HG02759 (cell line): ENCODE measurements at regions not wholly inside any gene's neighbourhood (a gene's known extent, or its start where the extent isn't known, plus 50 kb on each side); places are given as distances from the start of the nearest gene placed in this dataset.

Experiments used
- ATAC-seq: cut with Tn5 transposase; IDR thresholded peaks from one replicate; pipeline ENCODE4 v1.9.1; 2021; ENCODE audit warnings: mild to moderate bottlenecking, moderate library complexity; ENCODE audit not compliant: unreplicated experiment

DNA sequence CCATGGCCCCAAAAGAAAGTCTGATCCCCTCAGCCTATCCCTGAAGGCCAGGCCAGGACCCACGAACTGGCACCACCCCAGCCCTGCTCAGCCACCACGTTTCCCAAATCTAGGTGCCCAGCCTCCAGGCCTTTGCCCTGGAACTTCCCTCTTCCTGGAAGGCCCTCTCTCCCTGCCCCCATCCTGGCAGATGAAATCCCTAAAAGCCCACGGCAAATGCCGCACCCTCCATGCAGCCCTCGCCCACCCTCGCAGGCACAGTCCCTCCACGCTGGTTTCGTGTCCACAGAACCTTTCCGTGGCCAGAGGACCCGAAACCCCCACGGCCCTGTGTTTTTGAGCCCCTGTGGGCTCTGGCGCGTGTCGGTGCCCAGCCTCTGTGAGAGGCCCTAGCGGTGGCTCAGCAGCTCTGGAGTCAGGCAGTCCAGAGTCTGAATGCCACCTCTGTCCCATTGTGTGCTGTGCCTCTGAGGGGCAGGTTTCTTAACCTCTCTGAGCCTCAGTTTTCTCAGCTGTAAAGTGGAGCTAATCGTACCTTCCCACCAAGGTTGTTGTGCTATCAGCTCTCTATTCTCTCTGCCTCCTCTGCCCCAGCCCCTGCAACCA, 138.5 kb upstream of the IQSEC1 start:
- ATAC-seq: no peak

DNA sequence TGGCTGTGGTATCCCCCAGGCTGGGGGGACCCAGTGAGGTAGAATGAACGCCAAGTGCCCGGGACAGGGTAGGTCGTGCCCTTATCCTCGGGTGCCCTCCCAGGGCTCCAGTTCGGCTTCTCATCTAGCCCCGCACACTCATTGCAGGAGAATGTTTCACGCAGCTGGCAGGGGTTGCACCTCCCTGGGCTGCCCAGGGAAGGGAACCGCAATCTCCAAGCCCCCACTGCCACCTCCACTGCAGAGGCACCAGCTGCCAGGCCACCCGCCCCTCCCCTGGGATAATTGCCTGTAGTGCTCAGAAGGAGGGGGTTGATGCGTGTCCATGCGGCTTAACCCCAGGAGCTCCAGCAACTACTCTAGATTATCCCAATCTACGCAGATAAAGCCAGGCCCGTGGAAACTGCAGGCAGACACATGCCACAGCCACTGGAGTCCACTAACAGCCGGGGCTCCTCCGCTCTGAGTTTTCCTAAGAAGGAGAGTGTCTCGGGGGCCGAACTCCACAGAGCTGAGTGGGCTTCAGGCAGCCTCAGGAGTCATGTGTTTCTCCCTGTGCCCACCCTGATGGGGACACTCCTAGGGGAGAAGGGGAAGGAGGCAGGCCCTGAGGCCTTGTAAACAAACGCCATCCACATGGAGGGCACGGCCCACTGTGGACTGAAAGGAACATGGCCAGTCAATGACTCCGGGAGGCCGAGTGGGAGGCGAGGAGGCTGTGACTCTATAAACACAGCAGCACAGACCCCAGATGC, 137.2 kb upstream of the IQSEC1 start:
- no peak for ATAC-seq

DNA sequence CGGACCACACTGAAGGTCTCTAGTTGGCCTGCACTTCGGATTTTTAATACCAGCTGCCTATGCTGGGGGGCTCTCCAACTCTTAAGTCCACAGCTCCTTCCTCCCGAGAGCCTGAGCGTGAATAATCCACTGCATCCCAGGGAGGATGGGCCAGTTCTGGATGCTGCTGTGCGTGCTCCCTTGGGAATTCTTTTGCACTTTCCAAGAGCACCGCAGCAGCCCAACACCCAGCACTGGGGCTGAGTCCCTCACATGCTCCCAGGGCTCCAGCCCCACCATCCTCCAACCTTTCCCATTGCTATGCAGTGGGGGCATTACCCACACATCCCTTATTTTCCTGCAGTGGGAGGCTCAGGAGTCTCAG, 136.4 kb upstream of the IQSEC1 start:
- no peak for ATAC-seq

DNA sequence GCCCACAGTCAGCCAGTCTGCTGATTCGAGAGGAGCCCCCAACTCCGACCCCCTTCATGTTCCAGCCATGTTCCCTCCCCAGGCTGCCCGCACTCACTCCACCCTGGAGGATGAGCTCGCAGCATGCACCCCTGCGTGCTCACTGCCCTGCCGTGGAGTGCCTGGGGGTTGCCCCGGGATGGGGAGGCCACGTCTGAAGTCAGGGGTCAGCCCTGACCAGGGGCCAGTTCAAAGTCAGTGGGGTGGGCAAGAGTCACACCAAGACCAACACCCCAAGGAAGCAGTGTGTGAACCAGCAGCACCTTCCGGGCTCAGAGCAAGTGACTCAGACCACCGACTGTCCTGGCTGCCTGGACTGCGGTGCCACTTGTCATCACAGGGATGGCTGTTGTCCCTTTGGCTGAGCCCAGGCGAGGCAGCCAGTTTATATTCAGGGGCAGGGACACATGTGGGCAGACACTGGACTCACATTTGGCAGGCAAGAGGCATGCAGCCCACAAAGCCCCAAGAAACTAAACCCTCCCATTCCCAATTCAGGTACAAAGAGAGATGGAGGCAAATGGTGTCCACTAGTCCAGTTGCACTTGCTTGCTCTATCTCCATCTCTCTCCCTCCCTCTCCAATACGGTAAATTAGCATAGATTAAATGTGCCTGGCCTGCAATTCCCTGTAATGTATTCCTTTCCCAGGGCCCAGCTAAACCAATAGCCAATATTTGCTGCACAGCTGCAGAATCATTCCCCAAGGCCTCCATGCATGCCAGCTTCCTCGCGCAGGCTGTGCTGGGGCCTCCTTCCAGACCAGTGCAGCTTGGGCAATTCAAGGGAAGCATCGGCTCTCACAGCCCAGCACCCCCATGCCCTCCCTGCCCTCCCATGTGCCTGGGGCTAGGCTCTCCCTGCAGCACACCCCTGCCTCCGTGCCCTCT, 135.7 kb upstream of the IQSEC1 start:
- no peak for ATAC-seq

DNA sequence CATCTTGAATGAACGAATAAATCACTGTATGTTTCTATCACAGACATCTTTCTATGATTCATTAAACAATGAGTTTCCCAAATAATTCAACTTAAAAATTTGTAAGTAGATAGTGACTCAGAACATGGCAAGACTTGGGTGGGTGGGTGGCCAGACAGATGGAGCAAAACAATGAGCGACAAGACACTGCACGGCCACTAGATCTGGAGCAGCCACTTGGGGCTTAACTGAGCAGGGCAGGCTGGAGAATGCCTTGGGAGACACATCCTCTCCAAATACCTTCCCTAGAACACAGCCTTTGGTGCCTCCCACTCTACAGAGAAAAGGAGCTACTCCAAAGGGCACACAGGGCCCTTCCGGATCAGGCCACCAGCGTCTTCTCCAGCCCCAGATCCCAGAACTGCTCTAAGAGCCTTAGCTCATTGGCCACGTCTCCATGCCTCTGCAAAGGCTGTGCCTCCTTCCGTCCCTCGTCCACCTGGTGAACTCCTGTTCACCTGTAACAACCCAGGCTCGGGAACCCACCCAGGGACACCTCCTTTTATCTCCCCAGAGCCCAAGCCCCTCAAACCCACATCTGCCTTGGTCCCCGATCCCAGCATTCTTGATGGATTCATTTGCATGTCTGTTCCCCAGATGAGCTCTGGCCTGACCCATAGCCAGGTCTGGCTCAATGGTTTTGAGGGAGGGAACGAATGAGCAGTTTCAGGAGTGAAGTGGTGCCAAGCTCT, 134.9 kb upstream of the IQSEC1 start:
- ATAC-seq: no peak

DNA sequence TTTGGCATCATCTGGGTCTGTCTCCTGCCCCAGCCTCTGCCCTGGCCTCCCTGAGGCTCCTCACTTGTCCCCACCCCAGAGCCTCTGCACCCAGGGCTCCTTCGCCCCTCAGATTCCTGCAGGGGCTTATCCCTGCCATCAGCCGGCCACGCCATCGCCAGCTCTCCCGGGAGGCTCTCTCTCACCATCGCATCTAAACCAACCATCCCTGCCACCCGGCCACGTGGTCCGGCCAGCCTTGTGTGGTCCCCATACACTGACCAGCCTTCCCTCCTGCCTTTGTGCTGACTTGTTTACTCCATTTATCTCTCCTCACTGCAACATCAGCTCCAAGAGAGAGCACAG, 134.3 kb upstream of the IQSEC1 start:
- ATAC-seq: no peak

DNA sequence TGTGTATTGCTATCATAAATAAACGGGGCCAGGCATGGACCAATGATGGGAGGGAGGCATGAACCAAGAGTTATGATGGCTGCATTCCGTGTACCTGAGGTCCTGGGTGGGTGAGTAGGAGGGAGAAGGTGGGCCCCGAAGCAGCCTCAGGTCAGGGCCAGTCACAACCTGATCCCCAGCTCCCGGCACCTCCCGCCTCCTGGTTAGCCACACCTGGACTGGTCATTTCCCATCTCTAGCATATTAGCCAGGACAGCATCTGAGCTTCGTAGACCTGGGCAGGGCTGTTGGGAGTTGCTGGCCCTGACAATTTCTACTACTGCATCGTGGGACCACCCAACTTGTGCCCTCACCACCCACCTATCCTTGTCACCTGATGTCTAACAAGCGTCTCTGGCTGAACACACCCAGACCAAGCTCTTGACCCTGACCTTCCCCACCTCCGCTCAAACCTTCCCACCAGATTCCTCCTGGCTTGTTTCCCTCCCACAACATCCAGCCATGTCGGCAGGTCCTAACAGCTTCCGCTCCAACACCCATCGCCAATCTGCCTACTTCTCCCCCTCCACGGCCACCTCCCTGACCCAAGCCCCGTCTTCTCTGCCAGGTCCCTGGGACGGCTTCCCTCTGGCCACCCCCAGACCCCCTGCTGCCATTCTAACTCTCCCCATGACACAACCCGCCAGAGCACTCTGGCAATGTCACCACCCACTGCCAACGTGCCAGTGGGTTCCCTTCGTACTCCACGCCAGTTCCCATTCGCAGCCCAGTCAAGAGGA, 133.8 kb upstream of the IQSEC1 start:
- ATAC-seq: no peak

DNA sequence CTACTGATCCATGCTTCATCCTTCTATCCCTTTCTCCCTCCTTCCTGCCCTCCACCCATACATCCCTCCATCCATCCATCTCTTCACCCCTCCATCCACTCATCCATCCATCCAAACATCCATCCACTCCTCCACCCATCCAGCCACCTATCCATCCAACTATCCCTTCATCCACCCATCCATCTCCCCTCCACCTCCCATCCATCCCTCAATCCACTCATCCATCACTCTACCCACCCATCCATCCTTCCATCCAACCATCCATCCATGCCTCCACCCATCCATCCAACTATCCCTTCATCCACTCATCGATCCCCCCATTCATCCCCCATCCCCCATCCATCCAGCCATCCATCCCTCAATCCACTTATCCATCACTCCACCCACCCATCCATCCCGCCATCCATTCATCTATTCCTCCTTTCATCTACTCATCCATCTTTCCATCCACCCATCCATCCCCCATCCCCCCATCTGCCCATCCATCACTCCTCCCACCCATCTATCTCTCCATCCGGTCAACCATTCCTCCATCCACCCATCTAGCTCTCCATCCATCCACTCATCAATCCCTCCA, 132.4 kb upstream of the IQSEC1 start:
- ATAC-seq: no peak

DNA sequence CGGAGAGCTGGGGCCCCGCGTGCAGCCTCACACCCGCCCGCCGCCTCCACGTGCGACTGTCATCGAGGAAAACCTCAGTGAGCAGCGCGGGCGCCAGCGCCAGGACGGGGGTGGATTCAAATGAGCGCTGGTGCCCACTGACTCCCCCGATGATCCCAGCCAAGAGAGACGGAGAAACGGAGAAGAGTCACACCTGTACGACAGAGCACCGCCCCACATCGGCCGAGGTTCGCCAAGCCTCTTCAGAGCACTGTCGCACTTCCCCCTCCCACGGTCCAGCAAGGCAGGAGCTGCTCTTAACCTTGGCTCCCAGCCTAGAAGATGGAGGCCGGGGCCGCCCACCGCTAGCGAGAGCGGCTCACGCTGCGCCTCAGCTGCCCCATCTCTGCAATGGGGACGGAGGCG, 130.9 kb upstream of the IQSEC1 start:
- no peak for ATAC-seq

DNA sequence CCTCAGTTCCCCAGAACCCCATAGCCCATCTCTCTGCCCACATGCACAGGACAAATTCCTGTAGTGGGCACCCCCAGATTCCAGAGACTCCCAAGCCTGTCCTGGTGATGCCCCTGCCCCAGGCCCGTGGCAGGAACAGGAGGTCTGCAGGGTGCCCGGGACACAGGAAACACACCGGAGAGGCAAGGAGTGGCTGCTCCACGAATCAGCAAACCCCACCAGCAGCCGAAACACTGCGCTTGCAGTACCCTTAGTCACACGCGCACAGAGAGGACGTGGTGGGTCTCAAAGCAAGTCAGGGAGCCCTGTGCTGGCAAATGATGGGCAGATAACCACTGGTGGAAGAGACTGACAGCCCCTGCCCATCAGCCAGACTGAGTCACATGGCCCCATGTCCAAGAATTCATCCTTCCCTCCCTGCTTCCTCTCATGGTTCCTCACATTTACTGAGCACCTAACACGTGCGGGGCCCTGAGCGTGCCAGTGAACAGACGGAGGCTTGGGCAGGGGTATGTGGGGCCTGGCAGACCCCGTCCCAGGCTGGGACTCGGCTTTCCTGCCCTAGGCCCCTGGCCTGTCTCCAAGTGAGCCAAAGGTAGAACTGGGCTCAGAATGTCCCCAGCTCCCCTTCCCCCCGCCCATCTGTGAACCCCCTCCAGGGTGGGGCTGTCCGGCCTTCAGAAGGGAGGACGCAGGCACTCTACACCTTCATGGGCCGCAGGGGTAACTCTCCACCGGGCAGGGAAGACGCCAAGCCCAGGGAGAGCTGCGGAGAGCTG, 130.4 kb upstream of the IQSEC1 start:
- ATAC-seq: no peak

DNA sequence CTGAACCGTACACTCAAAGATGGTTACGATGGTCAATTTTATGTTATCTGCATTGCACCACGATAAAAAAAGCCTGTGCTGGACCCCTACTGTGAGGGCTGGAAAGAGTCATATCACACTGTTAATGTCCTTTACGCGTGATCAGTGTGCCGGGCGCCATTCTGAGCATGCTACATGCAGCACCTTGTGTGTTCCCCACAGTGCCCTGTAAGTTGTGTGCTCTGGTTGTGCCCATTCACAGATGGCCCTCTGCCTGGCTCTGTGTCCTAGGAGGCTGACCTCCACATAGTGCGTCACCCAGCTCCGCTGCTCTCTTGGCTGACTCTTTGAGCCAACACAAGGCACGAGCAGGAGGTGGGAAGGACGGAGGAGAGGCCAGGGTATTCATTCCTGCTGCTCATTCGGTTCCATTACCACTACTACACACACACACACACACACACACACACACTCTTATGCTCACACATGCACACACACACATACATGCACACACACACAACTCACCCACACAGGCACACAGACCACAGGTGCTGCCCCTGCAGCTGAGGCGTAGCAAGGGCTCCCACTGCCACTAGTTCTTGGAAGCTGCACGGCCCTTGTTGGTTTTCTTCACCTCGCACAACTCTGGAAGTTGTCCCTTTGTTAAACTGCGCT, 129.6 kb upstream of the IQSEC1 start:
- no peak for ATAC-seq

DNA sequence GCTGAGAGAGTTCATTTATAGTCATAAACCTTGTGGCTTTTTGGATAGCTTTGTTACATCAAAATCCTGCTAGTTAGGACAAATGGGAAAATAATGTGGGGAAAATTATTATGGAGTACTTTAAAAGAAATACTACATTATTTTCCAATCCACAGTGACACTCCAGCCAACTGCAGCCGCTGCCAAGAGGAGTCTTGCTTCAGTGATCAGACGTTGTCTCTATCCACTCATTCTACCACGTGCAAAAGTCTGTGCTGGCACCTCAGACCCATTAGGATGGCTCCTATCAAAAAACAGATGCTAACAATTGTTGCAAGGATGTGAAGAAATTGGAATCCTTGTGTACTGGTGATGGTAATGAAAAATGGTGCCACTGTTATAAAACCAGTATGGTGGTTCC, 128.6 kb upstream of the IQSEC1 start:
- no peak for ATAC-seq

DNA sequence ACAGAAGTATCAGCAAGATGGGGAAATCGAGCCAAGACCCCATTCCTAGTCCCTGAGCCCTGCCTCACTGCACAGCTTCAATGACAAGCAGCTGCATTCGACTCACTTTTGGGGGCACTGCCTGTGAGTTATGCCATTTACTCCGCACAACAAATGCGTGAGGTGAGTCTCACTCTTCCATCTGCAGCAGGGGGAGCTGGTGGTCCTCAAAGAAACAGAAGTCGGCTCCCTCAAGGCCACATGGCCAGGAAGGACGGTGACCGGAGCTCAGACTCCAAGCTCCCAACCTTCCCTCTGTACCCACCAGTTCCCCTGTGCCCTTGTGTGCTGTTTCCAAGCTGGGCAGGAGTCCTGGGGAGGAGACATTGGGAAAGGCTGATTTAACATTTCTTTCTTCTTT, 127.7 kb upstream of the IQSEC1 start:
- ATAC-seq: no peak

DNA sequence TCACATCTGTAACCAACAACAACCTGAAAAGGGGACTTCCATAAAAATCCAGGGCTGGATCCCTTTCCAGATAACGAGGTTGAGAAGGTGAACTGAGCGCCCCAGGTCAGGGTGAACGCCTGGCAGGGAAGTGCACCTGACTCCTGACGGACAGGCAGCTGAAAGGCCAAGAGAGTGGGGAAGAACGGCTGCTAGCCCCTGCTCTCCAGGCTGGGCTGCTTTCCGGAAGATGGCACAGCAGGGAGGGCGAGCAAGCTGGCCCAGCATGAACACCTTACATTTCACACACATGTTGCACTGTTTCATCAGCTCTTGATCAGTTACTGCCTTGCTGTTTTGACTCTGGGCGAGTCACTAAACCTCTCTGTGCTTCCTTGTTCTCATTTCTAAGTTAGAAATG, 127.2 kb upstream of the IQSEC1 start:
- no peak for ATAC-seq

DNA sequence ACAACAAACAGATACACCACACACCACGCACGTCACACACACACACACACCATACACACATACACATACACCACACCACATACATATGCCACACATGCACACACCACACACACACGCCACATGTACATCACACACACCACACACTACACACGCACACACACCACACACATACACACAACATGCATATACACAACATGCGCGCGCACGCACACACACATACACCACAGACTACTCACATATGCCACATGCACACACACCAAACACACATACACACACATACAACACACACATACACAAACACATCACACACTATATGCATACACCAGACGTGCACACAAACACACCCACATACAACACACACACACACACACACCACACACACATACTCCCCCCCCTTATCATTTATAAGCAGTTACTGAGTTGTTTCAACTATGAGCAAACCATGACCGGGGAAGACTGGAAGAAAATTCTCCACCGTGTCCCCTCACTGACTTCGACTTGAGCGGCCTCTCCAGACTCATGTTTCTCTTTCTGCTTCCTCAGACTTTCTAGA, 126.7 kb upstream of the IQSEC1 start:
- no peak for ATAC-seq

DNA sequence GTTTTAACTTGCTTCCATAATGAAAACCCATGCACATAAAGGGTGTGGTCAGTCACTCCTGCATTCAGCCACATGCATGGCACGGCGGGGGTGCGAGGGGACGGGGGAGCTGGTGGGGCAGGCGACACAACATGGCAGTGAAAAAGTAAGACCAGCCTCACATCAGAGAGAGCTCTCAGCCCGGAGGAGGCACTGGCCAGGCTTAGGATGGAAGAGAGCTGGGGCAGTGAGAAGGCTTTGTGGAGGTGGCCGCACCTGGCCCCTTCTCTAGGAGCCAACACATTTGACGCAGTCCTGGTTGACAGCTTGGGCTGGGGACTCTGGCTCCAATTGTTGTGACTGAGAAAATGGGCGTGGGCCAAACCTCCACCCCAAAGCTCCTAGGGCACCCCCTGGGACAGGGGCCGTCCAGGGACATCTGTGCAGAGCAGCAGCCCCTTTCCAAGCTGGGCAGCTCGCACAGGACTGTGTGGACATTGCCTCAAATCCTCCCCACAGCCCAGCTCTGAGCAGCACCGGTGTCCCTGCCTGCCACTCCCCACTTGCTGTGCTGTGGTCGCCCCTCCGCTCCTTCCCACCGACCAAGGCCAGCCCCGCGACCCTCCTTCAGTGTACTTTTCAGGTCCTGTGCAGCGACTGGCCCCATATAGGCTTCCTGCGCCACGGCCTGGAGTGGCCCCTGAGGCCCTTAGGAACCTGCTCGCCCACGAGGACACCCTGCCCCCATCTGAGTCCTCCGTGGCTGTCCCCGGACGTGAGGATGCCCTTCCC, 126.0 kb upstream of the IQSEC1 start:
- no peak for ATAC-seq

DNA sequence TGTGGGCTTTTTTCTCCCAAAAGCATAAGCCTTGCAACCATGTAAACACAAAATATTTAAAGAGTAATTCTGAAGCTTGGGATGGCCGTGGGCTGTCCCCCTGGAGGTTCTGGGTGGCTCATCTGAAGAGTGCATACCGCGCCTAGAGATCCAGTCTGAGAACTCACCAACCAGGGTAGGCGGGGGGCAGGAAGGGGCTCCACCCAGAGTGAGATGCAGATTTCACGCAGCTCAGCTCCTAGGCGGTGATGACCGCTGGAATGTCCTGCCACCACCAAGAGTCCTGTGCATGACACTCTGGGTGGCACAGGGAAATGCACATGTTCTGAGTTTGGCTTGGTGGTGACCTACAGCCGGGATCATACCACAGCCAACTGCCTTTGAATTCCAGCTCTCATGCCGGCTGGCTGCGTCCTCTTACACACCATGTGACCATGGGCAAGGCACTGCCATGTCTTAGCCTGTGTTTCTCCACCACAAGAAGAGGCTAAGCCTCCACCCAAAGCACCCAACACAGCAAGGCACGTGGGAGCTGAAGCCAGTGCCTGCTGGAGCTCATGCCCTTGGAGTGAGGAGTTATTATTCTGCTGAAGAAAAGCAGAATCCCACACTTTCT, 125.1 kb upstream of the IQSEC1 start:
- ATAC-seq: no peak
